ACC112 (cell line): ENCODE measurements at regions not wholly inside any gene's neighbourhood (a gene's known extent, or its start where the extent isn't known, plus 50 kb on each side); places are given as distances from the start of the nearest gene placed in this dataset.

Source experiments
- H2AFZ ChIP-seq: fragments of 200-600 bp; sonication (generic); one replicate; pipeline ENCODE4 v1.6.0; 2017; ENCODE audit warnings: antibody characterized with exemption, low read length; ENCODE audit not compliant: unreplicated experiment
- H3K27ac ChIP-seq: fragments of 200-600 bp; sonication (generic); 2 replicates; pipeline ENCODE4 v1.5.1; 2014; ENCODE audit warnings: low read depth, mild to moderate bottlenecking, antibody characterized with exemption, low read length, moderate library complexity
- H3K27me3 ChIP-seq: fragments of 200-600 bp; sonication (generic); 2 replicates; pipeline ENCODE4 v1.6.1; 2014; ENCODE audit warnings: mild to moderate bottlenecking, antibody characterized with exemption, low read length, moderate library complexity, mixed read lengths; ENCODE audit not compliant: insufficient read depth
- H3K36me3 ChIP-seq: fragments of 200-600 bp; sonication (generic); 2 replicates; pipeline ENCODE4 v1.6.1; 2016; ENCODE audit warnings: mild to moderate bottlenecking, antibody characterized with exemption, low read length, moderate library complexity, mixed read lengths; ENCODE audit not compliant: insufficient read depth
- H3K4me1 ChIP-seq: fragments of 200-600 bp; sonication (generic); one replicate; pipeline ENCODE4 v1.6.1; 2016; ENCODE audit warnings: low read length, mixed read lengths; ENCODE audit not compliant: insufficient read depth, unreplicated experiment, control insufficient read depth
- H3K4me3 ChIP-seq: fragments of 200-600 bp; sonication (generic); 2 replicates; pipeline ENCODE4 v1.5.1; 2014; ENCODE audit warnings: mild to moderate bottlenecking, low read depth, low read length
- H3K79me2 ChIP-seq: fragments of 200-600 bp; sonication (generic); one replicate; pipeline ENCODE4 v1.6.0; 2016; ENCODE audit warnings: low read length; ENCODE audit not compliant: control insufficient read depth, unreplicated experiment, insufficient read depth

DNA sequence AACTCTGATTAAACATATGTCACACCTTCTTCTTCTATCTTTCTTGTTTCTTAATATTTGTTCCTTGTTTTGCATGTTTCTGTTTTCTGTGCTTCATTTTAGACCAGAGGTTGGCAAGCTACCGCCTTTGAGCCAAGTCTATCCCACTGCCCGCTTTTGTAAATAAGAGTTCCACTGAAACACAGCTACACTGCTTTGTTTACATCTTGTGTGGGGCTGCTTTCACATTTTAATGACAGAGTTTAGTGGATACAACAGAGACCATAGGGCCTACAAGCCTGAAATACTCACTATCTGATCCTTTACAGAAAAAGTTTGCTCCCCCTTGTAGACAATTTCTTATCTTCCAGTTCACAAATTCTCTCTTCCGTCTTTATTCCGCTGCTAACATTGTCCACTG lies 109.4 kb upstream of the SPACA1 start:
- peaks cover 9% of the 10 kb centered on the region for H3K4me1 ChIP-seq
- no peak overlapping the region for H2AFZ ChIP-seq
- H3K27ac ChIP-seq = no peak overlapping the region
- H3K36me3 ChIP-seq = no peaks in the 10 kb centered on the region
- no peaks in the 10 kb centered on the region for H3K79me2 ChIP-seq
- no peaks in the 10 kb centered on the region for H3K27me3 ChIP-seq
- H3K4me3 ChIP-seq = no peak overlapping the region

DNA sequence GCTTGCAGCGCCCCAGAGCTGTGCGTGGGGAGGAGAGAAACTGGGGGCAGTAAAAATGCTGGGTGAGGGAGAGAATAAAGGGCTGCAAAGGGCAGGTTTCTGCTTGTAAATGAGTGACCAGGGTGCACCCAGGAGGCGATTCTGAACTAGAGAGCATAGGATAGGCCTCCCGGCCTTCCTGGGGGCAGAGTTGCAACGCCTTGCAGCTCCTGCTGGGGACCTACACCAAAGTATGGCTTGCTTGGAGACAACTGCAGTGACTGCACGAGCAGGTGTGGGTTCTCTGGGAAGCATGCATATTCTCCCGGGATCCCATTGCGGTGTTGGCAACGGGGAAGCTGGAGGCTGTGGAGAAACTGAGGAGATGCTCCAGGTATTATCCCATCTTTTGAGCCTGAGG lies 111.6 kb upstream of the SPACA1 start:
- Histone ChIP-seq H2AFZ (no peak overlapping the region), H3K27ac (no peak overlapping the region), H3K4me3 (no peak overlapping the region), H3K79me2 (no peaks in the 10 kb centered on the region), H3K27me3 (no peaks in the 10 kb centered on the region), H3K36me3 (no peaks in the 10 kb centered on the region), H3K4me1 (no peaks in the 10 kb centered on the region)

DNA sequence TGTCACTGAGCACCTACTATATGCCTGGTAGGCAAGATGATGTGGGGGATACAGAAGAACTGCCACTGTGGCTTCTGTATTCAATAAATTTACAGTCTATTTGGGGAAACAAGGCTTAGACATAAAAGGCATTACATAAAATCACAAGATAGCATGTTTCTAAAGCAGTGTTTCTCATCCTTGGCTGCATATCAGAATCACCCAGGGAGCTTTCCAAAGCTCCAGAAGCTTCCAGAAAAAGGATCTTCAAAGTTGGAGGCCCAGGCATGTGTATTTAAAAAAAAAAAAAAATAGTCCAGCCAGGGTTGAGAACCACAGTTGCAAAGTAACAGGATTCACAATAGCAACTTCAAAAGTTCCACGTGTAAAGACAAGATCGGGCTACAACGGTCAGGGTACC lies 112.4 kb upstream of the SPACA1 start:
- Histone ChIP-seq H3K36me3 (no peaks in the 10 kb centered on the region), H3K79me2 (no peaks in the 10 kb centered on the region), H2AFZ (no peak overlapping the region), H3K4me1 (peaks cover under 1% of the 10 kb centered on the region), H3K4me3 (no peak overlapping the region), H3K27ac (no peak overlapping the region), H3K27me3 (no peaks in the 10 kb centered on the region)

DNA sequence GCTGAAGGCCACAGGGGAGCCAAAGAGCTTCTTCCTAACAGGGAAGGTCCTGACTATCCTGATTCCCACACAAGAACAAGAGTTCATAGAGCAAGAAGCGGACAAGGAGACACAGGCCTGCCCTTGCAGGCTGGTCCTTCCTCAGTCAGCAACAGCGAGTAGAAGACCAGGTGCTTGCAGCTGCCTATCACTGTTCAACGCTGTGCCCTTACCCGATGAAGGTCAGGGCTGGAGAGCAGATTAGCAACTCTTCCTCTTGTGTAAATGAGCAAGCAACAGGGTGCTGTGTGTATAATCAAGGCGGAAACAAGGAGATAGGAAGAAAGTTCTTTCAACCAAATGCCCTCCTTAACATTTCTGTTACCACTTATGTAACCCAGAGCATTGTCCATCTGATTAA lies 115.3 kb upstream of the SPACA1 start:
- H3K36me3 ChIP-seq = no peaks in the 10 kb centered on the region
- peaks cover 4% of the 10 kb centered on the region for H3K4me1 ChIP-seq
- H3K27me3 ChIP-seq = no peaks in the 10 kb centered on the region
- no peaks in the 10 kb centered on the region for H3K79me2 ChIP-seq
- H3K4me3 ChIP-seq = no peak overlapping the region
- no peak overlapping the region for H3K27ac ChIP-seq
- H2AFZ ChIP-seq = no peak overlapping the region

DNA sequence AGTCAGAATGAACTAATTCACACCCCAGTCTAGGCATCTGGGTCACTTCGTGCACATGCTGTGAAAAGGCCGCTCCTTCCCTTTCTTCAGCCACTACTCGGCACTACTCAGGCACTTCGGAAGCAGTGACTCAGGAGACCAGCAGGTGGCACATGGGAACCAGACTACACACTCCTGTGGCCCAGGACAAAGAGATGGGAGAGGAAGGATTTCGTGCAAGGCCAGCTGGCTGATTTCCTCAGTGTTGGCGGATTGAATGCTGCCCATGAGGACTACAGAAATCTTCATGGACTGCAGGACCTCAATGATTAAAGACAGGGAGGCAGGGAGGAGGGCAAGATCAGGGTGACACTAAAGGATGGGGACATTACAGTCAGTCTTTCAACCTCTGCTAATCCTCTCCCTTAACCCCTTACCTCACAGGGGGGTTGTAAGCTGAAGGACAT lies 117.8 kb upstream of the SPACA1 start:
- no peaks in the 10 kb centered on the region for H3K79me2 ChIP-seq
- no peaks in the 10 kb centered on the region for H3K27me3 ChIP-seq
- peaks cover 4% of the 10 kb centered on the region for H3K4me1 ChIP-seq
- no peak overlapping the region for H3K27ac ChIP-seq
- peak overlapping the region; percentile 69 for H3K4me3 ChIP-seq
- H2AFZ ChIP-seq = peak overlapping the region; percentile 97
- H3K36me3 ChIP-seq = no peaks in the 10 kb centered on the region

DNA sequence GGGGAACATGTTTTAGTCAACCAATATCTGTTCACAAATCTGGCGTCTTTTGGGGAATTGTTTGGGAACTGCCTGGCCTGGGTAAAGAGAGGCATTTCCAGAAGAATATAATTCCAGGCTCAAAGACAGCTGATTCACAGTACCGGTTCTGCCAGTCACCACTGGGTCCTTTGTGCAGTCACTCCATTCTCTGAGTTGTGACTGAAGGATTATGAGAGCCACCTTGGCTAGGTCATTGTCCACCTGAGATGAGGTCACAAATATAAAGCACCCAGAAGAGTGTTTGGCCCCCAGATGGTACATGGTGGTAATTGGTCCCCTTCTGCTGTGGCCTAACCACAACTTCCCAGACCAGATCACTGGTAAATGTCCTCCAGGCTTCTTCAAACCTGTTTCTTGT lies 121.0 kb upstream of the SPACA1 start:
- Histone ChIP-seq H3K36me3 (no peaks in the 10 kb centered on the region), H3K4me3 (no peak overlapping the region), H3K27me3 (no peaks in the 10 kb centered on the region), H3K4me1 (peaks cover 4% of the 10 kb centered on the region), H3K79me2 (no peaks in the 10 kb centered on the region), H3K27ac (no peak overlapping the region), H2AFZ (no peak overlapping the region)

DNA sequence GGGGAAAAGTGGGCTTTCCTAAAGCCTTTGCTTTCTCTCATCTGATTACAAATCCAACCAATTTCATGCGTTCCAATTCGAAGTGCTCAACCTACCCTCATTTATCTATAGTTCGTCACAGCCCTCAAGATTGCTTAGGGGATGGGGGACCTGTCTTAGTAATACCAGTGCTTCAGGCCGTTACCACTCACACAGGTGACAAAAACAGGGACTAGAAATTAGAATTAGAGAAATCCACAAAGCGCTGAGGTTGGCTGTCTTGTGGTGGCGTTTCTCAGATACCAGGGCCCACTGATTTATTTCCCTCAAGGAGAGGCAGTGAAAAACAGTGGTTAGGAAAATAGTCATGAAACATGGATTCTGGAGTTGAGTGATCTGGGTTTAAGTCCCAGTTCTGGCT lies 121.6 kb upstream of the SPACA1 start:
- no peaks in the 10 kb centered on the region for H3K79me2 ChIP-seq
- H3K27me3 ChIP-seq = peaks cover 4% of the 10 kb centered on the region; the same call in 1 of the 2 replicates
- H3K27ac ChIP-seq = no peak overlapping the region
- H2AFZ ChIP-seq = no peak overlapping the region
- H3K4me3 ChIP-seq = no peak overlapping the region
- peaks cover 4% of the 10 kb centered on the region for H3K4me1 ChIP-seq
- no peaks in the 10 kb centered on the region for H3K36me3 ChIP-seq

DNA sequence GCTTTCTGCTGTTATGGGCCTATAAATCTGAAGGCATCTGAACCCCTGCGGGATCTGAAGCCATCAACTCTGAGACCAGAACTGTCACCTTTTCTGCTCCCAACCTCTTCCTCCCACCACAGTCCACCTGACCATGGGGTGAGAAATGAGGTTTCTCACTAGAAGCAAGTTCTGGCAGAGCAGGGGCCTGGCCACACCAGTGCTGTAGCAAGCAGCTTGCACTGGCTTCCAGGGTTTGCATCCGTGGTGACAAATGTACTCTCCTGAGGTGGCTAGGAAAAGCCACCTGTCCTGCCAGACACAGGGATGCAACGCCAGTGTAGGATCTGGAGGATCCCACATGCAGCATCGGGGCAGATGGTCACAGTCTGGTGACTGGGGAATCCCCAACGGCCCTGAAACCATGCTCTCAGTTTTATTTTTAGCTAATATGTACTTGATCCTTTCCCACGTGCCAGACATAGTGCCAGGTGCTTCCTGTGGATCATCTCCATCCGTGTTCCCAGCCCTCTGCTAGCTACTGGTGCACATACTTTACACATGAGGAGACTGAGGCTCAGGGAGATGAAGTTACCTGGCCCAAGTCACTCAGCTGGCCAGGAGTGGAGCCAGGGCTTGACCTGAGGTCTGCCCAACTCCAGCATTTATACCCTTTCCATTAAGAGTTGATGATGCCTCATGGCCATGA lies 122.1 kb upstream of the SPACA1 start:
- Histone ChIP-seq H2AFZ (no peak overlapping the region), H3K36me3 (no peaks in the 10 kb centered on the region), H3K4me1 (peaks cover 4% of the 10 kb centered on the region), H3K27me3 (peaks cover 10% of the 10 kb centered on the region; the same call in 1 of the 2 replicates), H3K27ac (no peak overlapping the region), H3K4me3 (no peak overlapping the region), H3K79me2 (no peaks in the 10 kb centered on the region)

DNA sequence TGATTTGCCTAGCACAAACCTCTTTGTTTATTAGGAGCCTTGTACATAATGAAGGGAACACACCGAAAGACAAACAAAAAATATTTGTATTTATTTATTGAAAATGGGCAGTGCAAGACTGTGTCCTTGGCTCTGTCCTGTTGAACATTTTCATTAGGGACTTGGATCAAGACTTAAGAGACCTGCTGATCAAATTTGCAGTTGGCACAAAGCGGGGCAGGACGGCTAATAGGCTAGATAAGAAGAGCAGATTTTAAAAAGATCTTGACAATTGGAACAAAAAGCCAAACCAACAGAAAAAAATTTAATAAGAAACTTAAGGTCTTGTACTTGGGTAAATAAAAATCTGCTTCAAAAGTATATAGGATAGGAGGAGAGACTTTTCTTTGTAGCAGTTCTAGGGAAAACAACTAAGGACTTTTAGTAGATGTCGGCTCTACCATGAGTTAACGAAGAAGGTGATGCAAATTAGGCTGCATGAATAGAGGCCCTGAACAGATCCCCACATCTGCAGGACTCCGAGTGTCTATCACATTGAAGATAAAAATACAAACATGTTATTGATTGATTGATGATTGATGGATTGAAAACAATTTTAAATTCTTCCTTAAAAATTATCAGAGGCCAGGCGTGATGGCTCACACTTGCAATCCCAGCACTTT lies 124.1 kb upstream of the SPACA1 start:
- Histone ChIP-seq H3K4me3 (no peak overlapping the region), H3K79me2 (no peaks in the 10 kb centered on the region), H3K27ac (no peak overlapping the region), H2AFZ (no peak overlapping the region), H3K27me3 (peaks cover 23% of the 10 kb centered on the region; the same call in 1 of the 2 replicates), H3K4me1 (no peaks in the 10 kb centered on the region), H3K36me3 (no peaks in the 10 kb centered on the region)

DNA sequence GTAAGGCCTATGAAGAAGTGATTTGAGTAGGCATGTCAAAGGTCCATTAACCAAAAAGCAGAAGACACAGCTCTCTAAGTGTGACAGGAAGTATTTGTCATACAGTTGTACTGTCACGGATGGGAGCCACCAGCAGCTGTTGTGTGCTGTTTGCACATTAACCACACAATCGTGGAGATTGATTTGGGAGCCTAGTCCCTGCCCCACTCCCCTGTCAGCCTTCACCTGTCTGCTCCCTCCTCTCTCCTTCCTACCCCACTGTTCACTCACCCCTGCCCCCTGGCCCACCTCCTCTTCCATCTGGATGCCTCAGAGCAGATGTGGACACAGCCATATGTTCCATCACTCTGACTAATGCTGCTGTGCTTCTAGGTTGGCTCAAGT lies 124.7 kb upstream of the SPACA1 start:
- H3K36me3 ChIP-seq = no peaks in the 10 kb centered on the region
- H3K4me1 ChIP-seq = no peaks in the 10 kb centered on the region
- peaks cover 23% of the 10 kb centered on the region; the same call in 1 of the 2 replicates for H3K27me3 ChIP-seq
- H3K4me3 ChIP-seq = no peak overlapping the region
- H2AFZ ChIP-seq = no peak overlapping the region
- no peak overlapping the region for H3K27ac ChIP-seq
- no peaks in the 10 kb centered on the region for H3K79me2 ChIP-seq
